ENCODE measurements at regions not wholly inside any gene's neighbourhood (a gene's known extent, or its start where the extent isn't known, plus 50 kb on each side); places are given as distances from the start of the nearest gene placed in this dataset.

DNA sequence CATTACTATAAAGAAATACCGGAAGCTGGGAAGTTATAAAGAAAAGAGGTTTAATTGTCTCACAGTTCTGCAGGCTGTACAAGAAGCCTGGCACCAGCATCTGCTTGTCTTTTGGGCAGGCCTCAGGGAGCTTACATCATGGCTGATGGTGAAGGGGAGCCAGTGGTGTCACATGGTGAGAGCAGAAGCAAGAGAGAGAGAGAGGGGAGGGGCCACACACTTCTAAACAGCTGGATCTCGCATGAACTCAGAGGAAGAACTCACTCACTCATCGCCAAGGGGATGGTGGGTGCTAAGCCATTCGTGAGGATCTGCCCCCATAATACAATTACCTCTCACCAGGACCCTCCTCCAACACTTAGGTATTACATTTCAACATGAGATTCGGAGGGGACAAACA lies 51.8 kb upstream of the ANKRD34C start:
- DNase-seq (ENCODE audit: low spot score) = no peak

DNA sequence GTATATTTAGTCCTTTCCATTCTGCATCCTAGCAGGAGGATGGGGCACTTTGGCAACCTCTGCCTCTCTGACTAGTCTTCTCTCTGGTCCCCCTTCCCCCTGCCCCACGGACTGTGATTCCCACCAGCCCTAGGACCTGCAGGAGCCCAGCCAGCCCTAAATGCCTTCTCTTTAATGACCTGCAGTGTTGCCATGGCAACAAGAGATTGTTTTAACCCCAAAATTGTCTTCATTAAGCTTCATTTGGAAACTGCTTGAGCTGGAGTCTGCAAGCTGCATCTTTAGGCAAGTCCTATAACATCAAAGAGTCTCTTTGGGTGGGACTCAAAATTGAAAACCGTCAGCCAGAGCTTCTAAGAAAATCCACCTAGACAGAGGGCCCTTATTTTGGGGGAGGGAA lies 59.7 kb upstream of the ANKRD34C start:
- DNase-seq (ENCODE audit: low spot score) = no peak

DNA sequence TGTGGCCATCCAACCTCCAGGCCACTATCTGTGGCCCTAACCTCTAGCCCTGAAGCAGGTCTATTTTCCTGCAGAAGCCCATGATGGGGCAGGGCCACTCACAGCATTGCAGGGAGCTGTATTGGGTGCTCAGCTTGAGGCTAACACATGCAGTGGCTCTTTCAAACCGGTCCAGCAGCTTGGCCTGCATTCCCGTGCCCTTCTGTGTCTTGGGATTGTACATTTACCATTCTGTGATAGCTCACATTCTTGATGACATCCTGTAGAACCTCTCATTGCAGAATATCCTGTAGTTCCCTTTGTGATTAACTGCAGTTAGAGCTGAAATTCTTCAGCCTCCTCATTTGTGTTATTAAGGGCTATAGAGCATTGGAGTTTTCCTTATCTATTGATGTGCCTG lies 60.8 kb upstream of the ANKRD34C start:
- no peak for DNase-seq (ENCODE audit: low spot score)

DNA sequence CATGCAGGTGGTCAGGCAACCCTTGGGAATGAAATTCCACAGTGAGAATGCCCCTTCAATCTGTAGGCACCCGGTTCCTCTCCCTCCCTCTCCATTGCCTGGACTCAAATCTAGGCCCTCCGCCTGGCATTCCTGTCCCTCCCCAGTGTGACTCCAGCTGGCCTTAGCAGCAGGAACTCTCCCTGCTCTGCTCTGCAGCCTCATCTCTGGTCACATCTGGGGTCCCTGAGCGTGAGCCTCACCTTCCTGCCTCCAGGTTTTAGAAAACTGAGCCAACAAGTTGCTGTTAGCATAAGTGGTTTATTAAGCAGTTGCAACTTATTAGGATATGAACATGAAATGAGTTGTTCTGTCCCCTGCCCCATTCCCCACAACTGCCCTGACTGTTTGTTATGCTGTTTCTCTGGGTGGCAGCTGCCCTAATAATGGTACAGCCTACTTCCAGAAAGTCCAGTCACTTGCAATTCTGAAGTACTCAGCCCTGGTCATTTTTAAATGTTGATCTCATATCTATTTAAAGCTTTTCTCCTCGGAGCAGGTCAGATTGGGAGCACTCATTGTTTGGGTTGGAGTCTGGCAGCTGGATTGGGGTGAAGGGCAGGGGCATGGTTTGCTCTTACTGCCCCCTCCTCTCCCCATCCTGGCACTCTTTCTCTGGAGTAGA lies 63.0 kb upstream of the ANKRD34C start:
- no peak for DNase-seq (ENCODE audit: low spot score)

DNA sequence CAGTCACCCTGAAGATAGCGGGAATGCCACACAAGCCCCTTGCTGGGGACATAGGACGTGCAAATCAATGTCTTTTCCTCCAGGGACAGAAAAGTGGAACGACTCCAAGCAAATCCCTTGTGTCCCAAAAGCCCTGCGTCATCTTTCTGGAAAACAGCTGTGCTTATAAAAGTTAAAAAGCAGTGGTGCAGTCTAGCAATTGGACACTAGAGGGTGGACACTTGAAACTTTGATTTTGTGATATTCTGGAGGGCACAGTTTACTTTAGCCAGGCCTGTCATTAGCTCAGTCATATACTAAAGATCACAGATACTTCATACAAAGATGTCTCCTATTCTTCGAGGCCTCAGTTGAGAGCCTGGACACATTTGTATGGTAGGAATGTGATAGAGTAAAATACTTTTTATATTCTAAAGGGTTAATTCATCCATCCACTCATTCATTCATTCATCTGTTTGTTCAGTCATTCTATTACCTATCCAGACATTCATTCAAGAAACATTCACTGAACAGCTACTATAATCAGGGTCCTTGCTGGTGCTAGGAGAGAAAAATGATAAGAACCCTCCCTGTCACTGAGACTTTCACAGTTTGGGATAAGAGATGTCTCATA lies 63.8 kb upstream of the ANKRD34C start:
- DNase-seq (ENCODE audit: low spot score) = no peak

DNA sequence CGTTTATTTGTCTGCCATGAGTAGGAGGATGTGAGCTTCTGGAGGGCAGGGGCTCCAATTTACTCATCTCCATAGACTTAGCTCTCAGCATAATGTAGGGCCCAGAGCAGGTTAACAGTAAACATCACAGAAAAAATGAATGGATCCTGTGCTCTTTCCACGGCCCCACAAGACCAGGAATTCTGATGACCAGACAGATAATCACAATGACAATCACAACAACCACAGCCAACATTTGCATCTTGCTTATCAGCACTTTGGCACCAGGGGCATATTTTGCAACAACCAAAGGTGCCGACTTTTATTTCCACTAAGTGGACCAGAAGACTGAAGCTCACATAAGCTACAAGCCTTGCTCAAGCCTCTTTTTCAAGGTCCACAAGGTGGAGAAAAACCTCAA lies 68.9 kb upstream of the ANKRD34C start:
- DNase-seq (ENCODE audit: low spot score) = no peak

DNA sequence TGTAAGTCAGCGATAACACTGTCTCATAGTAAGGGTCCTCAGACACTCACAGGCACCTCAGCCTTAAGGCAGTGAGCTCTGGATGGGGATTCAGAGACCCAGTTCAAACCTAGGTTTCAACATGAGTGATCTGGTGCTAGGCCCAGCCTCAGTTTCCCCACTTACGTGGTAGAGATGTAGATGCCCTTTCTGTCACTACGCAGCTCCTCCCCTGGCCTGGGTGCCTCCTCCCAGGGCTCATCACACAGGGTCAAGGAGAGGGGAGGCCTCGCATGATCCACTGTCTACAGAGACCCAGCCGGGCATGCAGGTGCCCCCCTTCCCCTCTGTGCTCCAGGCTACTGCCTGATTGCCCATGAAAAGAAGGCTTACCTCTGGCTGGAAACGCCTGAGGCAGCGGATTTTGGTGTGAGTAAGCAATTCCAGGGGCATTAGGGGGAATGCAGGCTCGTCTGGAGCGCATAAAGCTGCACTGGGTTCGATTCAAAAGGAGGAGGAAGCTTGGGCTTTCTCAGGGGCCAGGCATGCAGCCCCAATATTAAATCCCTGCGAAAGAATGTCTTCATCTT lies 69.8 kb upstream of the ANKRD34C start:
- DNase-seq (ENCODE audit: low spot score) = peak; percentile 49

DNA sequence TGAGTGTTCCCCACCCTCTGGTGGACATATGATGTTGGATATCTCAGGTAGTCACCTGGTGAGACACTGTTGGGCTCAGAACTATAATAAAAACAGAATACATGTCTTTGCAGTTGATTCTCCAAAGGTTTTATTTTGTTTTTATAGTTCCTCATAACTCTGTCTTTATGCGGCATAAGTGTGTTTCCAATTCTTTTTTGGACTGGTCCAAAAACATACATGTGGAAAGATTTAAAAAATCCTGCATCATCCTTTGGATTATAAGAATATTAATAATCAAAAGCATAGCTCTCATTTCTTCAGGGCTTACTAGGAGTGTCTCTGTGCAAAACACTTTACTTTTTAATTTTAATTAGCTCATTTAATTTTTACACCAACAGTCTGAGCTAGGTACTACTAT lies 71.0 kb upstream of the ANKRD34C start:
- no peak for DNase-seq (ENCODE audit: low spot score)

DNA sequence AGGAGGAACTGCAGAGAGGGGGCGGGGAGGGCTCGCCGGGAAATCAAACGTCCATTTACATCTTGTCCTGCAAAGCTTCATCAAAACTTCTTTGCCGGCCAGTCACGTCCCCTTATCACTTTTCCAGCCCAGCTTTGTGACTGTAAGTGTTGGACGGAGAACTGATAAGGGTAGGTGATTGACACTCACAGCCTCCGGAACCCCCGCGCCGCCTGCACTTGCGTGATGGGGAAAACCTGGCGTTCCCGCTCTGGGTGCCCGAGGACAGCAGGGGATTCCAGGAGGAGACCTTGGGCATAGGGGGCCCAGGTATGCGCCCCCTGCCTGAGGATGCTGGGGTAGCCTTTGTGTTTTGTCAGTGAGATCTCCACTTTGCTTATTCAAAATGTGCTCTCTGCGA lies 72.8 kb upstream of the ANKRD34C start:
- DNase-seq (ENCODE audit: low spot score) = peak; percentile 79

DNA sequence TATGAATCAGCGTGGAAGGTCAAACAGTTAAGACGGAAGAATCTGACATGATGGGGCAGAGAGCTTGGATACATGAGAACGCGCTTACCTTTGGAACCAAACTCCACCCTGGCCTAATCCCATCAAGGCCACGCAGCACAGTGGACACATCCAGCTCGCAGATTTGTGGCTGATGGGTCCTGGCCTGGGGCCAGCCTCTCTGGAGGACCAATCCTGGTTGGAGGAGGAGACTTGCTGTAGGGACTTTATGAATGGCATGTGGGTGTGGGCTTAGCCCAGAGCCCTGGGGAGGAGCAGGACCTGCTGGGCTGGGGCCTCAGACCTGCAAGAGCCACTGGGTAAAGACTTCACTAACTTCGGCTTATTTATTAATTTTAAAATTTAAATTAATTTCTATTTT lies 73.4 kb upstream of the ANKRD34C start:
- DNase-seq (ENCODE audit: low spot score) = peak; percentile 37

DNA sequence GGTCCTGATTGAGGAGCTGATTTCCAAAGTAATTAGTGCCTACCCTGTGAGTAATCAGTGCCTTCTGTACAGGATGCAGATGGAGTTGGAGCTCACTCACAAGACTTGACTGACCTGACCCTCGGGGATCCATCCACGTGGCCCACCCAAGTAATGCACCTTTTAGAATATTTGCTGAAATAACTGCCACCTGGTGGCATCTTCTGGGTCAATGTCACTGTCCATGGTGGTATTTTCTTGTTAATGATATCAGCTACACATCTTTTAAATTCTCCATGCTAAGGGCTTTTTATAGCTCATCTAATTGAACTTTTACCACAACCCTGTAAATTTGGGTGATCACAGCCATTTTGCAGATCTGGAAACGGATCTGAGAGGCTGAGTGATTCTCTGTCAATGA lies 74.3 kb upstream of the ANKRD34C start:
- DNase-seq (ENCODE audit: low spot score) = no peak

DNA sequence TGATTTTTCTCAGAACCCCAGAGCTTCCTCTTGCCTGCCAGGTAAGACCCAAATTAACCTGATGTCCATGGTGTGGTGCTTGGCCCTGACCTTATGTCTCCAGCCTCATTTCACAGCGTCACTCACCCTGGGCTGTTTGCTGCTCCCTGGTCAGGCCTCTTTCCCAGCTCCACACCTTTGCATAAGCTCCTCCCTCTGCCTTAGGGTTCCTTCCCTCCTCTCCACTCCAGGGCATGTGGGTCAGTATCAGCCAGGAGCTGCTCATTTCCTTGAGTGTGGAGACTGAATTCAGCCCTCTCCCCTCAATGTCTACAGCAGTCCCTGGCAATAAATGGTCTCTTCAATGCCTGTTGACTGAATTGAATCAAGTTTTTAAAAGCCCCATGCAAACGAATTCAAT lies 75.6 kb upstream of the ANKRD34C start:
- no peak for DNase-seq (ENCODE audit: low spot score)

DNA sequence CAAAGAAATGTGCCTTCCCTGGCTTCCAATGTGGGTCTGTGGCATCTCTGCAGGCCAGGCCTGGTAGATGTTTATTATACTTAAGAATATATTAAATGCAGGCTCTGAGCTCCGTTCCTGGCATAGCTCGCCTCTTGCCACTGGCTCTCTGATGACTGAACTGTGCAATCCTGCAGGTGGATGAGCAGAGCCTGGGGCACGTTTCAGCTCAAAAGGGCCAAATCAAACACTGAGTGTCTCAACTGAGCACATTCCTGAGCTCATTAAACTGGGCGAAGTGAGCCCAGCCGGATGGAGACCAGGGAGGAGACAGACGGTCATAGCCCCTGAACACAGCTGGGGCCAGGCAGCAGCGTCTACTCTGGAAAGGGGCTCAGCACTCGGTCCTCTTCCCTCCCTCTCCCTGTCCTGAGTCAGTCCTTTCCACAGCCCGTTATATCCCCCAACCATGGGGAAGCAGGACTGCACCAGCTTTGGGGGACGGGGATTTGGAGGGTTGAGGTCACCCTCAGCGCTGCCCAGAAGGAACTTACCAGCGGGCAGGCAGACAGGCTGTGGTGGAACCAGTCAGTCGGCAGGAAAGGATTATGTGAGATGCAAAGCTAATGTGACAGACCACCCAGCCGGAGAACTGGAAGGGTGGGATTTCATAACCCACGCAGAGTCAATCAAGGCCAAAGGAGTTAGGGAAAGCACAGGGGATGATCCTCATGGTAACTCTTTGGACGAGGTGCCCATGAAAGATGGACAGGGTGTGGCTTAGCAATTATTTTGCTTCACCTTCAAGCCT lies 77.4 kb upstream of the ANKRD34C start:
- DNase-seq (ENCODE audit: low spot score) = no peak

DNA sequence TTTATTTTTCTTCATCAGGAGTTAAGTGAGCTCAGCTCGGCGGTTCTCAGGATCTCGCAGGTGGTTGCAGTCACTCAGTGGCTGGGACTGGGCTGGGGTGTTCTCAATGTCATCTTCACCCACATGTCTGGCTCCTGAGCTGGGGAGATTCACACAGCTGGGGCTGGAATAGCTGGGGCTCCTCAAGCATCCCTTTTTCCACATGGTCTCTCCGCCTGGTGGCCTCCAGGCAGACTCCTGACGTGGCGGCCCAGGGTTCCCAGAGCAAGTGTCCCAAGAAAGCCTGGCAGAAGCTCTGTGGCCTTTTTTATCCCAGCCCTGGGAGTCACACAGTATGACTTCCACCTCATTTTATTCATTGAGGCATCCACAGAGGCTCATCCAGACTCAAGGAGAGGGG lies 84.1 kb upstream of the ANKRD34C start:
- DNase-seq (ENCODE audit: low spot score) = no peak

DNA sequence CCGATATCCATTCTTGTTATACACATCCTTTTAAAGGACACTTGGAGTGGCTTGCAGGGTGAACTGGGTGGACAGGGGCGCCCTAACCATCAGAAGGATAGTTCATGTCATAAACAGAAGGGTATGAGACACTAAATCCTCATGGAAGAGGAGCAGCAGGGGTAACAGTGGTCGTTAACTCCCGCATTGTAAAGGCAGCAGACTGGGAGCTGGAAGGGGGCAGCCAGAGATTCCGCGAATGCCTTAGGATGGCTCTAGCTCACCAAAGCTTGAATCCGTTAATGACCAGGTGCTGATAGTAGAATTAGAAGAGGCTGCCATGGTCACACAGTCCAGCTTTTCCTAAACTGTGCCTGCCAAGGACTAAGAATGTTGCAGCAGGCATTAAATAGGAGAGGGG lies 85.2 kb upstream of the ANKRD34C start:
- peak; percentile 48 for DNase-seq (ENCODE audit: low spot score)

DNA sequence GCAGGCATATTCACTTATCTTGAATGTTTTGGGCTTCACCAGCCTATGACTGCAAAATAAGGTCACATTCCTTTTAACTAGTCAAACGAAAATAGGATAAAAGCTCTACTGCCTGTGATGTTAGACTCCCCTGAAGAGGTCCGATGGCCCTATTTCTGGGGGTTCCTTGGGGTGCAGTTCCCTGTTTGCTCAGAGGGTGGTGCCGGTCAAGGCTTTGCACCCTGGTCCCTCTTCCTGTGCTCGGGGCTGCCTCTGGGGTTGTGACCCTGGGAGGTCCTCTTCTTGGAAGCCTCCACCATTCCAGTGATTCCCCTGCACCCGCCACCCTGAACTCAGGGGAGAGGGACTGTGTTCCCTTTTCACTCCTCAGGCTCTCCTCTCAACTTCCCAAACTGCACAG lies 86.7 kb upstream of the ANKRD34C start:
- DNase-seq (ENCODE audit: low spot score) = peak; percentile 68

DNA sequence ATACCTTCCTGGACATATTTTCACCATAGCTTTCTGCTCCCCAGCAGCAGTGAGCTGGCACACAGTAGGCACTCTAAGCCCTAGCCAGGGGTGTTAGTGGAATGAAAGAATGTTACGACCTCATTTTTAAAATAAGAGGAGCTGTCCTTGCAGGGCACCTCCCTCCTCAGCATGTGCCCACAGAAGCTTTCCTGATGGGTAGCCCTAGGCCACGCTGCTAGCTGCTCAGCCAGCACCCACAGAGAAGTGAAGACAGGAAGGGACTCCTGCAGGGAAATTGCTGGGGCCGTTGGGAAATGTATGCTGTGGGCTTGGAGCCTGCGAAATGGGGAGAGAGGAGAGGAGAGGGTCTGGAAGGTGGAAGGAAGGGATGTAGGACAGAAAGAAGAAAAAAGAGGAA lies 87.3 kb upstream of the ANKRD34C start:
- no peak for DNase-seq (ENCODE audit: low spot score)

DNA sequence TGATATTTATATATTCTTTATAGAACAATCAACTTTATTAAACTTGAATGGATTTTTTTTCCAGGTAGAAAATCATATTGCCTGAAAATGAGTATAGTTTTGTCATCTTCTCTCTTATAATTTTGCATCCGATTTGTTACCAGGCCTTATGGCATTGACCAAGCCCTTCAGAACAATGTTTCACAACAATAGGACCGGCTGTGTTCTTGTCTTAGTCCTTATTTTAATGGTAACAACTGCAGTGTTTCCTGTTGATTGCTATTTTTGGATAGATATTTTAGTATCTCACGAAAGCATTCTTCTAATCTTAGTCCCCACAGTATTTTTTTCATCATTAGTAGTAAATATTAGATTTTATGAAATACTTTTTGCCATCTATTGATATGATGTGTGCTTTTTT lies 88.1 kb upstream of the ANKRD34C start:
- DNase-seq (ENCODE audit: low spot score) = no peak

DNA sequence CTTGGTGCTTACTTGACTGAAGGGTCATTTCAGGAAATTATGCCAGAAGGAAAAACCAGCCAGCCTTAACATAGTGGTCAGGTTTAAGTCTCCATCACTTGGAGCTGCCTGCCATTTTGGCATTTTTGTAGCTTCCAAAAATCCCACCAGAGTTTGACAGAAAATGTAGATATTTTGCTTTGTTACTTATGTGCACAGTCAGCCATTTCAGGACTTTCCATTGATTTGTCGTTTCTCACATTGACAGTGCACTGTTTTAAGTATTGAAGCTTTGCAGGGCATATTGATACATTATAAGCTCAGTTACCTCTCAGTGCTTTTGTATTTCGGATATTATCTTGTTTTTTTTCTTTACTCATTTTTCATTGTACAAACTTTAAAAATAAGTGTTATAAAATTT lies 89.0 kb upstream of the ANKRD34C start:
- no peak for DNase-seq (ENCODE audit: low spot score)

DNA sequence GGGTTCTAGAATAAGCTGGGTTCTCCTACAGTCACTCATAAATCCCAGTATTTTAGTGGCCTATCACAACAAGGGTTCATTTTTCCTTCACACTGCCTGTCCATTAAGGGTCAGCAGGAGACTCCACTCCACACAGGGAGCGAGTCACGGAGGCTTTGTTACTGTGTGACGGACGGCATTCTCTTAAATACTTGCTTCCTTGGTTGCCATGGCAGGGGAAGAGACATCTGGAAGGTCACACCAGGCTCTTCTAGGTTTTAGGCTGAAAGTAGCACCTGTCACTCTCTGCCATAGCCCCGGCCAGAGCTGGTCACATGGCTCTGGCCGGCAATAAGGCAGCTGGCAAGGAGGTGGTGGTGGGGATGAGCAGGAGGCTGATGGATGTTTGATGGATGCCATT lies 89.4 kb upstream of the ANKRD34C start:
- DNase-seq (ENCODE audit: low spot score) = no peak

DNA sequence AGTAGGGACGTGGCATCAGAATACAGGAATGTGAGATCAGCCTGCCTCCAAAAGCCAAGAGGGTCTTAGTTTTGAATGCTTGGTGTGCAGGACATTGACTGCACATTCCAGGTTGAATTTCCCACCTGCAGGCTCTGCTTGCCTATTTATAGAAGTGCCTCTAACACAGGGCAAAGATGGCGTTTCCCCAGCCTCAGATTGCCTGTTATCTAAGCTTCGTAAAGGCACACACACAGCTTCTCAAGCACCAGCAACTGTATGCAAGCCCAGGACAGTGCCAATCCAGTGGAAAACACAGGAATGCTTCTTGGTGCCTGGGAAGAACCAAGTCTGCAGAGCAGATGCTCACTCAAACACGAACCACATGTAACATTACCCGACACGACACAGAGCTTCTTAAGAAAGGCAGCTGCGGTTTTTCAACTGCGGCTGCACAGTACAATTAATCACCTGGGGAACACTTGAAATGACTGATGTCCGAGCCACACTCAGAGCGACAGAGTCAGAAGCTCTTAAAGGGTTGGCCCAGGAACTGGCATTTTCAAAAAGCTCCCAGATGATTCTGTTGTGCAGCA lies 90.0 kb upstream of the ANKRD34C start:
- no peak for DNase-seq (ENCODE audit: low spot score)

DNA sequence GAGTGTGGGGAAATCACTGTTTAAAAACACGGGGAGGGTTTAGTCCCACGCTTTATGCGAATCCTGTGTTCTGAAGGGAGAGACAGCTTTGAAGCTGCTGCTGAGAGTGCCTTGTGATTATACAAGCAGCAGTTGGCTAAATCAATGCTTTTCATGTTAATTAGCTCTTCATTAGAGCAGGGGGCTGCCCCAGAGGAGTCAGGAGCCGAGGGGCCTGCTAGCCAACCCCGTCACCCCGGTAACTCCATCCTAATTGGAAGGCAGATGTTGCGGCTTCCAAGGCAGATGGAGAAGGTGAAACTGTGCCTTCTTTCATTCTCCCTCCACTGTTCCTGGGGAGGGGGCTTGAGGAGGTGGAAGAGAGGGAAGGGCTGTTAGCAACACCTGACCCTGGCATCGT lies 92.4 kb upstream of the ANKRD34C start:
- DNase-seq (ENCODE audit: low spot score) = no peak

DNA sequence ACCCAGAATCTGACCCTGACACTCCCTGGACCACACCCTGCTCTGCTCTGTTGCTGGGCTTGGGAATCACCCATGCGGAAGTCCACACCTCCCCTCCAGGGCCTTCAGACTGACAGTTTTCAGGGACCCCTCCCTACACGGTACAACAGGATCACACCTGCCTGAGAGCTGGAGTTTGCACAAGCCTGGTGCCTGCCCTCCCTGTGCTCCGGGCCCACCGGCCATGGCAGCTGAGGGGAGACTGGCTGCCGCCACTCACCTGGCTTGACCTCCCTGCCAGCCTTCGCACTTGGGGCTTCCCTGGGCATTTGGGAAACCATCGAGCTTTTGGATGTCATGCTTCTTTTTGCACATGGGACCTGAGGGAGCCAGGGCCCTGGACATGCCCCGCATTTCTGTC lies 95.9 kb upstream of the ANKRD34C start:
- DNase-seq (ENCODE audit: low spot score) = no peak

All from iPS-NIHi11 (cell line).